Calu3 (cell line): ENCODE measurements at regions not wholly inside any gene's neighbourhood (a gene's known extent, or its start where the extent isn't known, plus 50 kb on each side); places are given as distances from the start of the nearest gene placed in this dataset.

Experiments used
- BruUV-seq: library from RNA; stranded (reverse); fragments of 400-500 nt; replicated peaks from 2 replicates; lab custom pipeline; 2021; lab: Mats Ljungman, UMichigan
- CTCF ChIA-PET: fragments of 300-600 bp; sonication (Branson Sonifier 250); formaldehyde crosslinking; loops from one replicate; lab custom pipeline; 2022; ENCODE audit warnings: antibody characterized with exemption; lab: Charles Lee
- DNase-seq: peaks from one replicate; pipeline ENCODE4 v3.0.0; 2022
- H3K27ac Mint-ChIP-seq: one replicate; pipeline ENCODE4 v1.8.0; 2022; ENCODE audit warnings: mixed read lengths; ENCODE audit not compliant: unreplicated experiment
- H3K27me3 Mint-ChIP-seq: one replicate; pipeline ENCODE4 v1.8.0; 2022; ENCODE audit warnings: mixed read lengths; ENCODE audit not compliant: unreplicated experiment
- H3K36me3 Mint-ChIP-seq: one replicate; pipeline ENCODE4 v1.8.0; 2022; ENCODE audit warnings: mild to moderate bottlenecking, moderate library complexity, mixed read lengths; ENCODE audit not compliant: insufficient read depth, unreplicated experiment
- H3K4me1 Mint-ChIP-seq: one replicate; pipeline ENCODE4 v1.8.0; 2022; ENCODE audit warnings: mild to moderate bottlenecking, low read depth, mixed read lengths; ENCODE audit not compliant: unreplicated experiment
- H3K4me3 Mint-ChIP-seq: one replicate; pipeline ENCODE4 v1.8.0; 2022; ENCODE audit warnings: mild to moderate bottlenecking, low read depth, moderate library complexity, mixed read lengths; ENCODE audit not compliant: unreplicated experiment
- H3K9me3 Mint-ChIP-seq: one replicate; pipeline ENCODE4 v1.8.0; 2022; ENCODE audit warnings: low read depth, mixed read lengths; ENCODE audit not compliant: unreplicated experiment
- CTCF ChIP-seq: fragments of 200-600 bp; IDR thresholded peaks from one replicate; pipeline ENCODE4 v1.8.0; 2022; ENCODE audit warnings: antibody characterized with exemption; ENCODE audit not compliant: unreplicated experiment
- intact Hi-C: fragments of 100-400 bp; cut with micrococcal nuclease; formaldehyde crosslinking; loops from one replicate; pipeline ENCODE4 v1.10.0; 2022; ENCODE audit not compliant: unreplicated experiment

GRCh38 chr10:36117231-36117630 lies 475.1 kb upstream of the FZD8 start:
- Mint-ChIP-seq H3K9me3 (peaks cover 8% of the 10 kb centered on the region), H3K27ac (no peak overlapping the region), H3K4me3 (no peak overlapping the region), H3K4me1 (no peaks in the 10 kb centered on the region), H3K27me3 (no peaks in the 10 kb centered on the region), H3K36me3 (no peaks in the 10 kb centered on the region)
- intact Hi-C loops = no loop called here
- DNase-seq = no peak
- TF ChIP-seq CTCF = no peak
- CTCF ChIA-PET = no interaction called here
- BruUV-seq = no TSS peak

- no TSS peak for BruUV-seq
- intact Hi-C loops = no loop called here
Measured at GRCh38 chr10:36116731-36117130, 474.6 kb upstream of the FZD8 start.

GRCh38 chr10:36116040-36116439 lies 473.9 kb upstream of the FZD8 start:
- Mint-ChIP-seq H3K9me3 (peaks cover 10% of the 10 kb centered on the region), H3K36me3 (no peaks in the 10 kb centered on the region), H3K4me3 (no peak overlapping the region), H3K27me3 (no peaks in the 10 kb centered on the region), H3K4me1 (no peaks in the 10 kb centered on the region), H3K27ac (no peak overlapping the region)
- BruUV-seq = no TSS peak
- TF ChIP-seq CTCF = no peak
- DNase-seq = no peak
- intact Hi-C loops = no loop called here
- CTCF ChIA-PET = no interaction called here

More at GRCh38 chr10:36116731-36117130, 474.6 kb upstream of the FZD8 start:
- no peaks in the 10 kb centered on the region for H3K36me3 Mint-ChIP-seq
- H3K27ac Mint-ChIP-seq = no peak overlapping the region
- no peaks in the 10 kb centered on the region for H3K4me1 Mint-ChIP-seq
- CTCF ChIA-PET = no interaction called here
- no peak for DNase-seq
- no peak overlapping the region for H3K4me3 Mint-ChIP-seq
- no peaks in the 10 kb centered on the region for H3K27me3 Mint-ChIP-seq
- H3K9me3 Mint-ChIP-seq = peaks cover 10% of the 10 kb centered on the region
- TF ChIP-seq CTCF = no peak

GRCh38 chr10:36115364-36115763 lies 473.3 kb upstream of the FZD8 start:
- Mint-ChIP-seq H3K27ac (no peak overlapping the region), H3K9me3 (peaks cover 10% of the 10 kb centered on the region), H3K4me3 (no peak overlapping the region), H3K36me3 (no peaks in the 10 kb centered on the region), H3K27me3 (no peaks in the 10 kb centered on the region), H3K4me1 (no peaks in the 10 kb centered on the region)
- no peak for DNase-seq
- TF ChIP-seq CTCF = no peak
- intact Hi-C loops = no loop called here
- CTCF ChIA-PET = no interaction called here
- no TSS peak for BruUV-seq
